ENCODE measurements at regions not wholly inside any gene's neighbourhood (a gene's known extent, or its start where the extent isn't known, plus 50 kb on each side); places are given as distances from the start of the nearest gene placed in this dataset.

DNA sequence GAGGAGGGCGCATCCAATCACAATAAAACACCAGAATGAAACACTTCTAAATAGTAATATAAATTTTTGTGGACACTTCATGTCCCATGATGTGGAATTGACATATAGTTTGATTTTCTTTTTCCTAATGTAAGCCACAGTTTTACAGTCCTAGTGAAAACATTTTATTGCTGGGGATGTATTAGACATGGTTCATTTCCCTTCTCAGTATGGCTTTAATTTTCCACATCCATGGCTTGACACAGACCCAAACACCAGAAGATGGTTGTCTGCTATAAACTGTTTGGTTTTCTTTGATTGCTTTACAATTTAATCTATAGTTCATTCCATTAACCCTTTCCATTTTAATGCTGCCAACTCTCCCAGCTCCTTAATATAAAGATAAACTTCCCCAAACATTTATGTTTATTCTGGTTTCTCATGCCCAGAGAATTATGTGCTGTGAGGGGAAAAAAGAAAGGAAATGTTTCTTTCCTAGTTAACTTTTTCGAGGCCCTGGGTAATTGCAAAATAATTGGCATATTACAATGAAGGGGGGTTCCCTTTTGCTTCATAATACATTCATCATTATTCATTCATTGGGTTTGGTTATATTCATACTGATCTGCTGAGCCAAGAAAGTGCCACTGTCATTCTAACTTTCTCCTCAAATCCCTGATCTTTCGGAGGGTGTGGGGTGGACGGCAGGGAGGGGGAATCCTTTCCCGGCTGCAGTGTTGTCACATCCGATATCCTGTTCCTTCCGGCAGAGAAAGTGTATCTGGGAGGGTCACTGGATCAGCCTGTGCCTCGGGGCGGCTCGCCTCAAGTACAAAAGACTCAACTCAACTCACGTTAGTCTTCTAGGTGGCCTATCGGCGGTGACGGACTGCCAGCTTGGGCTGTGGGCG lies 127.6 kb upstream of the TFAP2D start:
- Histone ChIP-seq H3K4me3 (ENCODE audit: low read depth, low read length) (no peak overlapping the region), H3K27me3 (replicated peaks; ENCODE audit: control insufficient read depth, insufficient read depth, low read length) (no peaks in the 10 kb centered on the region), H3K9me3 (no peaks in the 10 kb centered on the region), H3K36me3 (ENCODE audit: control insufficient read depth, insufficient read depth, low read length) (no peaks in the 10 kb centered on the region), H3K4me1 (no peaks in the 10 kb centered on the region)
- TF ChIP-seq, protein P1, sequence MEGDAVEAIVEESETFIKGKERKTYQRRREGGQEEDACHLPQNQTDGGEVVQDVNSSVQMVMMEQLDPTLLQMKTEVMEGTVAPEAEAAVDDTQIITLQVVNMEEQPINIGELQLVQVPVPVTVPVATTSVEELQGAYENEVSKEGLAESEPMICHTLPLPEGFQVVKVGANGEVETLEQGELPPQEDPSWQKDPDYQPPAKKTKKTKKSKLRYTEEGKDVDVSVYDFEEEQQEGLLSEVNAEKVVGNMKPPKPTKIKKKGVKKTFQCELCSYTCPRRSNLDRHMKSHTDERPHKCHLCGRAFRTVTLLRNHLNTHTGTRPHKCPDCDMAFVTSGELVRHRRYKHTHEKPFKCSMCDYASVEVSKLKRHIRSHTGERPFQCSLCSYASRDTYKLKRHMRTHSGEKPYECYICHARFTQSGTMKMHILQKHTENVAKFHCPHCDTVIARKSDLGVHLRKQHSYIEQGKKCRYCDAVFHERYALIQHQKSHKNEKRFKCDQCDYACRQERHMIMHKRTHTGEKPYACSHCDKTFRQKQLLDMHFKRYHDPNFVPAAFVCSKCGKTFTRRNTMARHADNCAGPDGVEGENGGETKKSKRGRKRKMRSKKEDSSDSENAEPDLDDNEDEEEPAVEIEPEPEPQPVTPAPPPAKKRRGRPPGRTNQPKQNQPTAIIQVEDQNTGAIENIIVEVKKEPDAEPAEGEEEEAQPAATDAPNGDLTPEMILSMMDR (IDR thresholded peaks at IDR 0.05; ENCODE audit: insufficient read depth in 1 of 2, low read depth in 1 of 2, low read length in 1 of 2, severe bottlenecking in 1 of 2, unreplicated experiment in 1 of 2): no peak
- Mint-ChIP-seq H3K9me3 (ENCODE audit: unreplicated experiment) (no peaks in the 10 kb centered on the region), H3K4me3 (ENCODE audit: unreplicated experiment) (no peak overlapping the region), H3K36me3 (ENCODE audit: insufficient read depth, unreplicated experiment) (no peaks in the 10 kb centered on the region), H3K4me1 (ENCODE audit: low read depth, unreplicated experiment) (no peaks in the 10 kb centered on the region), H3K27ac (ENCODE audit: unreplicated experiment) (no peak overlapping the region), H3K27me3 (ENCODE audit: insufficient read depth, unreplicated experiment) (no peaks in the 10 kb centered on the region)
- intact Hi-C loops (cut with micrococcal nuclease; ENCODE audit: unreplicated experiment): no loop called here
- CTCF ChIA-PET: no interaction called here
- no TSS peak for BruUV-seq (replicated peaks)
- POLR2A ChIA-PET: no interaction called here
- no peak for DNase-seq

DNA sequence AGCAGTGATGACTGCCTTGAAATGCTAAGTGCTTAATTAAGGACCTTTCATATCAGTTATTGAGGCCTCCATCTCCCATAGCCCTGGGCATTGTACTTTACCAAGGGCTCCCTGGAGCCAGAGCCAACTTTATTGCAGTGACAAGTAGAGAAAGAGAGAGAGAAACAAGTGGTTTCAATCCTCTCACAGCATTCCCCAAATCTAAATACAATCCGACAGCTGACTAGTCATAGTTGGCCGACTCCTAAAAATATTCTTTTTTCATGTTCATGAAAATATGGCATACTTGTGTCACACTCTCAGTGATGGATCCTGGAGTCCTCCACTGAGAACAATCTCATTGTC lies 127.0 kb upstream of the TFAP2D start:
- H3K27ac Mint-ChIP-seq (ENCODE audit: unreplicated experiment): no peak overlapping the region
- no peaks in the 10 kb centered on the region for H3K27me3 Mint-ChIP-seq (ENCODE audit: insufficient read depth, unreplicated experiment)
- intact Hi-C loops (cut with micrococcal nuclease; ENCODE audit: unreplicated experiment): no loop called here
- no peak for DNase-seq
- BruUV-seq (replicated peaks): no TSS peak
- no peaks in the 10 kb centered on the region for H3K4me1 Mint-ChIP-seq (ENCODE audit: low read depth, unreplicated experiment)
- TF ChIP-seq, protein P1 (IDR thresholded peaks at IDR 0.05; ENCODE audit: insufficient read depth in 1 of 2, low read depth in 1 of 2, low read length in 1 of 2, severe bottlenecking in 1 of 2, unreplicated experiment in 1 of 2): no peak
- Histone ChIP-seq H3K36me3 (ENCODE audit: control insufficient read depth, insufficient read depth, low read length) (no peaks in the 10 kb centered on the region), H3K27me3 (replicated peaks; ENCODE audit: control insufficient read depth, insufficient read depth, low read length) (no peaks in the 10 kb centered on the region), H3K9me3 (no peaks in the 10 kb centered on the region), H3K4me3 (ENCODE audit: low read depth, low read length) (no peak overlapping the region), H3K4me1 (no peaks in the 10 kb centered on the region)
- CTCF ChIA-PET: no interaction called here
- POLR2A ChIA-PET: no interaction called here
- H3K4me3 Mint-ChIP-seq (ENCODE audit: unreplicated experiment): no peak overlapping the region
- H3K36me3 Mint-ChIP-seq (ENCODE audit: insufficient read depth, unreplicated experiment): no peaks in the 10 kb centered on the region
- H3K9me3 Mint-ChIP-seq (ENCODE audit: unreplicated experiment): no peaks in the 10 kb centered on the region

DNA sequence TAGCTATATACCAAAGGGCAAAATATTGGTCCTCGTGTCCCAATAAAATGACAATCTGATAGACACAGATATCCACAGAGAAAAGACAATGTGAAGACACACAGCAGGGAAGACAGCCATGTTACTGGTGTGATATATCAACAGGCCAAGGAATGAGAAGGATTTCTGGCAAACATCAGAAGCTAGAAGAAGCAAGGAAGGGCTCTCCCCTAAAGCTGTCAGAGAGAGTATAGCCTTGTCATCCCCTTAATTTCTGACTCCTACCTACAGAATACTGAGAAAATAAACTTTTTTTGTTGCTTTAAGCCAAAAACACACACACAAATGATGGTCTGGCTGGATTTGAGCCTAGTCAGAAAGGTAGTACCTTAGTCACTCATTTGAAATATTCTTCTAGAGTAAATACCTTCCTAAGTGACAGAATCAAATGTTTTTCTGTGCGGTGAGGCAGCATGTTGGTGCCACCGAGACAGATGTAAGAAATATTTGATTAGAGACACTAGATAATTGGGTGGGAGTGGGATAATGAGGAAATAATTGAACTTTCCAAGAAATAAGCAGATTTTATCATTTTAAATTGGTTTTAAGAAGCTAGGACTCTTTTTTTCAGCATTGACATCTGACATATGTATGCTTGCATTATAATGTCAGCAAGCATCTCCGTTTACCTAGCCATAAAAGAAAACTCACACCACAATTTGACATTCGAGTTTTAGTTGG lies 123.4 kb upstream of the TFAP2D start:
- no peak overlapping the region for H3K27ac Mint-ChIP-seq (ENCODE audit: unreplicated experiment)
- TF ChIP-seq, protein P1 (IDR thresholded peaks at IDR 0.05; ENCODE audit: insufficient read depth in 1 of 2, low read depth in 1 of 2, low read length in 1 of 2, severe bottlenecking in 1 of 2, unreplicated experiment in 1 of 2): no peak
- DNase-seq: no peak
- Histone ChIP-seq H3K4me3 (ENCODE audit: low read depth, low read length) (no peak overlapping the region), H3K9me3 (no peaks in the 10 kb centered on the region), H3K4me1 (no peaks in the 10 kb centered on the region), H3K27me3 (replicated peaks; ENCODE audit: control insufficient read depth, insufficient read depth, low read length) (no peaks in the 10 kb centered on the region), H3K36me3 (ENCODE audit: control insufficient read depth, insufficient read depth, low read length) (no peaks in the 10 kb centered on the region)
- intact Hi-C loops (cut with micrococcal nuclease; ENCODE audit: unreplicated experiment): no loop called here
- no peaks in the 10 kb centered on the region for H3K36me3 Mint-ChIP-seq (ENCODE audit: insufficient read depth, unreplicated experiment)
- CTCF ChIA-PET: no interaction called here
- no TSS peak for BruUV-seq (replicated peaks)
- POLR2A ChIA-PET: no interaction called here
- H3K4me3 Mint-ChIP-seq (ENCODE audit: unreplicated experiment): no peak overlapping the region
- H3K9me3 Mint-ChIP-seq (ENCODE audit: unreplicated experiment): no peaks in the 10 kb centered on the region
- H3K4me1 Mint-ChIP-seq (ENCODE audit: low read depth, unreplicated experiment): no peaks in the 10 kb centered on the region
- H3K27me3 Mint-ChIP-seq (ENCODE audit: insufficient read depth, unreplicated experiment): peaks cover 2% of the 10 kb centered on the region
